ENCODE measurements at regions not wholly inside any gene's neighbourhood (a gene's known extent, or its start where the extent isn't known, plus 50 kb on each side); places are given as distances from the start of the nearest gene placed in this dataset.

DNA sequence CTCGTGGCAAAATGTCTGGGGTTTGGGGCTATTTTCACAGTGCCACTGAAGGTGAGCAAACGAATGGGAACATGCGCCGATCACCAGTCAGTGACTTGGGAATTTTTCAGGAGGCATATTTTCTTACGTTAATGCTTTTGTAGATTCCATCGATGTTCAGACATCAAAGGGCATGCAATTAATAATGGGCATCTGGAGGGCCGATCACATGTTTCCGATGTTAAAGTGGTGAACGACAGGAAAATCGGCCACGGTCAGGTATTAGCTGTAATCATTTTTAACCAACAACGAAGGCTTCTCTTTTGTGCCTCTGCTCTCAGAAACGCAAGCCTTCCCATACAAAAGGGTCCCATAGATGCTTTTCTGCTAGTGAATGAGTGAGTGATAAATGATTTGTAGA, 155.0 kb upstream of the PITX1 start:
- TF ChIP-seq CTCF (IDR thresholded peaks at IDR 0.05) (no peak), POLR2A (IDR thresholded peaks at IDR 0.05) (no peak)

Data from breast epithelium (tissue), 3 donors.